ENCODE measurements at regions not wholly inside any gene's neighbourhood (a gene's known extent, or its start where the extent isn't known, plus 50 kb on each side); places are given as distances from the start of the nearest gene placed in this dataset.

- Mint-ChIP-seq H3K4me1 (ENCODE audit: low read depth, unreplicated experiment) (peaks cover 3% of the 10 kb centered on the region), H3K36me3 (ENCODE audit: low read depth, unreplicated experiment) (no peaks in the 10 kb centered on the region), H3K4me3 (ENCODE audit: unreplicated experiment) (no peak overlapping the region), H3K27ac (ENCODE audit: unreplicated experiment) (no peak overlapping the region), H3K9me3 (ENCODE audit: unreplicated experiment) (no peaks in the 10 kb centered on the region), H3K27me3 (ENCODE audit: low read depth, unreplicated experiment) (no peaks in the 10 kb centered on the region)
- Histone ChIP-seq H3K4me3 (ENCODE audit: insufficient read depth, low read depth, low read length) (no peak overlapping the region), H3K27me3 (ENCODE audit: insufficient read depth, low read length) (no peaks in the 10 kb centered on the region), H3K9me3 (ENCODE audit: insufficient read depth, low read depth, low read length) (peaks cover 3% of the 10 kb centered on the region), H2AFZ (ENCODE audit: low read depth, low read length) (no peak overlapping the region), H3K27ac (ENCODE audit: low read depth, low read length) (no peak overlapping the region), H3K4me1 (ENCODE audit: insufficient read depth, low read length) (no peaks in the 10 kb centered on the region), H3K79me2 (ENCODE audit: insufficient read depth, low read length) (no peaks in the 10 kb centered on the region), H4K20me1 (ENCODE audit: insufficient read depth, low read length) (no peaks in the 10 kb centered on the region), H3K36me3 (ENCODE audit: insufficient read depth, low read length) (no peaks in the 10 kb centered on the region), H3K9ac (ENCODE audit: low read length) (no peak overlapping the region), H3K4me2 (ENCODE audit: low read length) (no peak overlapping the region)
- FAIRE-seq (peak; percentile 66), DNase-seq (ENCODE audit: low read depth) (no peak)
- TF ChIP-seq EZH2 (IDR thresholded peaks at IDR 0.05; ENCODE audit: insufficient read depth, low read length) (no peak), CTCF (IDR thresholded peaks at IDR 0.05; ENCODE audit: insufficient read depth, low read depth, low read length) (no peak)
These were observed 258.4 kb downstream of the HLX start for GRCh38 chr1:221137666-221138065.

GRCh38 chr1:221138516-221138915 lies 259.3 kb downstream of the HLX start:
- Histone ChIP-seq H3K36me3 (ENCODE audit: insufficient read depth, low read length) (no peaks in the 10 kb centered on the region), H3K4me1 (ENCODE audit: insufficient read depth, low read length) (no peaks in the 10 kb centered on the region), H3K27ac (ENCODE audit: low read depth, low read length) (no peak overlapping the region), H3K79me2 (ENCODE audit: insufficient read depth, low read length) (no peaks in the 10 kb centered on the region), H3K4me2 (ENCODE audit: low read length) (no peak overlapping the region), H3K9ac (ENCODE audit: low read length) (no peak overlapping the region), H3K4me3 (ENCODE audit: insufficient read depth, low read depth, low read length) (no peak overlapping the region), H2AFZ (ENCODE audit: low read depth, low read length) (no peak overlapping the region), H3K27me3 (ENCODE audit: insufficient read depth, low read length) (no peaks in the 10 kb centered on the region), H4K20me1 (ENCODE audit: insufficient read depth, low read length) (no peaks in the 10 kb centered on the region), H3K9me3 (ENCODE audit: insufficient read depth, low read depth, low read length) (peaks cover 3% of the 10 kb centered on the region)
- no peak overlapping the region for H3K27ac Mint-ChIP-seq (ENCODE audit: unreplicated experiment)
- FAIRE-seq (no peak), DNase-seq (ENCODE audit: low read depth) (no peak)
- no peaks in the 10 kb centered on the region for H3K27me3 Mint-ChIP-seq (ENCODE audit: low read depth, unreplicated experiment)
- no peaks in the 10 kb centered on the region for H3K36me3 Mint-ChIP-seq (ENCODE audit: low read depth, unreplicated experiment)
- H3K4me1 Mint-ChIP-seq (ENCODE audit: low read depth, unreplicated experiment) = peaks cover 3% of the 10 kb centered on the region
- no peak overlapping the region for H3K4me3 Mint-ChIP-seq (ENCODE audit: unreplicated experiment)
- no peaks in the 10 kb centered on the region for H3K9me3 Mint-ChIP-seq (ENCODE audit: unreplicated experiment)
- TF ChIP-seq CTCF (IDR thresholded peaks at IDR 0.05; ENCODE audit: insufficient read depth, low read depth, low read length) (no peak), EZH2 (IDR thresholded peaks at IDR 0.05; ENCODE audit: insufficient read depth, low read length) (no peak)

- no peaks in the 10 kb centered on the region for H3K4me1 ChIP-seq (ENCODE audit: insufficient read depth, low read length)
- H3K4me2 ChIP-seq (ENCODE audit: low read length) = no peak overlapping the region
- no peaks in the 10 kb centered on the region for H3K36me3 ChIP-seq (ENCODE audit: insufficient read depth, low read length)
- FAIRE-seq (no peak), DNase-seq (ENCODE audit: low read depth) (no peak)
- H3K9ac ChIP-seq (ENCODE audit: low read length) = no peak overlapping the region
- Mint-ChIP-seq H3K27ac (ENCODE audit: unreplicated experiment) (no peak overlapping the region), H3K4me3 (ENCODE audit: unreplicated experiment) (no peak overlapping the region), H3K36me3 (ENCODE audit: low read depth, unreplicated experiment) (no peaks in the 10 kb centered on the region), H3K4me1 (ENCODE audit: low read depth, unreplicated experiment) (peaks cover 3% of the 10 kb centered on the region), H3K27me3 (ENCODE audit: low read depth, unreplicated experiment) (no peaks in the 10 kb centered on the region), H3K9me3 (ENCODE audit: unreplicated experiment) (no peaks in the 10 kb centered on the region)
- TF ChIP-seq EZH2 (IDR thresholded peaks at IDR 0.05; ENCODE audit: insufficient read depth, low read length) = no peak
- no peak for TF ChIP-seq CTCF (IDR thresholded peaks at IDR 0.05; ENCODE audit: insufficient read depth, low read depth, low read length)
- peaks cover 3% of the 10 kb centered on the region for H3K9me3 ChIP-seq (ENCODE audit: insufficient read depth, low read depth, low read length)
- no peaks in the 10 kb centered on the region for H3K27me3 ChIP-seq (ENCODE audit: insufficient read depth, low read length)
- H3K79me2 ChIP-seq (ENCODE audit: insufficient read depth, low read length) = no peaks in the 10 kb centered on the region
- H3K4me3 ChIP-seq (ENCODE audit: insufficient read depth, low read depth, low read length) = no peak overlapping the region
- no peak overlapping the region for H2AFZ ChIP-seq (ENCODE audit: low read depth, low read length)
- H4K20me1 ChIP-seq (ENCODE audit: insufficient read depth, low read length) = no peaks in the 10 kb centered on the region
- H3K27ac ChIP-seq (ENCODE audit: low read depth, low read length) = no peak overlapping the region
These were observed 260.7 kb downstream of the HLX start for GRCh38 chr1:221139991-221140390.

Data from astrocyte (in vitro differentiated cells and primary cell).